ENCODE measurements at regions not wholly inside any gene's neighbourhood (a gene's known extent, or its start where the extent isn't known, plus 50 kb on each side); places are given as distances from the start of the nearest gene placed in this dataset.

GRCh38 chr18:75936862-75937261 lies 509.4 kb upstream of the SMIM21 start:
- ChIA-PET CTCF (no interaction called here), POLR2A (no interaction called here)
- TF ChIP-seq, protein P1, sequence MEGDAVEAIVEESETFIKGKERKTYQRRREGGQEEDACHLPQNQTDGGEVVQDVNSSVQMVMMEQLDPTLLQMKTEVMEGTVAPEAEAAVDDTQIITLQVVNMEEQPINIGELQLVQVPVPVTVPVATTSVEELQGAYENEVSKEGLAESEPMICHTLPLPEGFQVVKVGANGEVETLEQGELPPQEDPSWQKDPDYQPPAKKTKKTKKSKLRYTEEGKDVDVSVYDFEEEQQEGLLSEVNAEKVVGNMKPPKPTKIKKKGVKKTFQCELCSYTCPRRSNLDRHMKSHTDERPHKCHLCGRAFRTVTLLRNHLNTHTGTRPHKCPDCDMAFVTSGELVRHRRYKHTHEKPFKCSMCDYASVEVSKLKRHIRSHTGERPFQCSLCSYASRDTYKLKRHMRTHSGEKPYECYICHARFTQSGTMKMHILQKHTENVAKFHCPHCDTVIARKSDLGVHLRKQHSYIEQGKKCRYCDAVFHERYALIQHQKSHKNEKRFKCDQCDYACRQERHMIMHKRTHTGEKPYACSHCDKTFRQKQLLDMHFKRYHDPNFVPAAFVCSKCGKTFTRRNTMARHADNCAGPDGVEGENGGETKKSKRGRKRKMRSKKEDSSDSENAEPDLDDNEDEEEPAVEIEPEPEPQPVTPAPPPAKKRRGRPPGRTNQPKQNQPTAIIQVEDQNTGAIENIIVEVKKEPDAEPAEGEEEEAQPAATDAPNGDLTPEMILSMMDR (IDR thresholded peaks at IDR 0.05; ENCODE audit: control extremely low read depth, extremely low read depth, low read depth, missing control alignments) = no peak
- no peak for DNase-seq (ENCODE audit: extremely low spot score)

DNA sequence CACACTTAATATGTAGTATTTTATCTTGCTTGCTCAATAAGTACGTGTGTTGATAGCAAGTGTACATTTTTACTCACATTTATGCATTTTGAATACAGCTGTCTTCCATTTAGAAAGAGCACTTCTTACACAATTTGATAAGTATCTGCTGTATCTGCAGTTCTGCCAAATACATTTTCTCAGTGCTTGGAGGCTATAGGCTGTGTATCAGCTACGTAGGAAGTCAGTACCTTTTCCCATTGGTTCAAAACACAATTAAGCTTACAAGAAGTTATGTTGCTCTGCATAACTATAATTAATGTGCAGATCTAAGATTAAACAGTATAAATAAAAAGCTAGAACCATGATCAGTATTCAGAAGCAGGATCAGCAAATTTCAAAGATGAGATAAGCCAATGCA lies 503.6 kb upstream of the SMIM21 start:
- no peak for DNase-seq (ENCODE audit: extremely low spot score)
- ChIA-PET POLR2A (no interaction called here), CTCF (interaction anchor here (0.9 to 1.9 kb wide), 3 partner anchors 9 to 24 kb away, joined by 3 to 5 read pairs (median 3); no protein-coding TSS in a partner anchor)
- TF ChIP-seq, protein P1 (IDR thresholded peaks at IDR 0.05; ENCODE audit: control extremely low read depth, extremely low read depth, low read depth, missing control alignments) = no peak

- DNase-seq (ENCODE audit: extremely low spot score) = no peak
- ChIA-PET POLR2A (no interaction called here), CTCF (no interaction called here)
- TF ChIP-seq, protein P1 (IDR thresholded peaks at IDR 0.05; ENCODE audit: control extremely low read depth, extremely low read depth, low read depth, missing control alignments) = no peak
Observed at GRCh38 chr18:75928706-75929105, 501.2 kb upstream of the SMIM21 start.

DNA sequence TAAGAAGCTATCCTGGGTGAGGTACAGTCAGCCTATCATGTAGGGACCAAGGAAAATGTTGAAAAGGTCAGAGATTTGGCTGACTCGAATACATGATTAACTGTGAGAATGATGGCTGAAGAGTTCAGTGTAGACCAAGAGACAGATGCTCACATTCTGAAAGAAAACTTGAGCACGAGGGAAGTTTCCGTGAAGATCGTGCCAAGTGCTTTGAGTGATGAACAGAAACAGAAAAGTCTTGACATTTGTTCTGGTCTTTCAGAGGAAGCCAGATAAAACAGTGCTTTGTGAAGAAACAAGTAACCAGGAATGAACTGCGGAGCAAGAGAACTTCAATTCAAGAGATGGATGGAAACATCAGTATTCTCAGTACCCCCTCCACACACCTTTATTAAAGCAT lies 500.3 kb upstream of the SMIM21 start:
- TF ChIP-seq, protein P1 (IDR thresholded peaks at IDR 0.05; ENCODE audit: control extremely low read depth, extremely low read depth, low read depth, missing control alignments) = no peak
- DNase-seq (ENCODE audit: extremely low spot score) = no peak
- ChIA-PET CTCF (no interaction called here), POLR2A (no interaction called here)

DNA sequence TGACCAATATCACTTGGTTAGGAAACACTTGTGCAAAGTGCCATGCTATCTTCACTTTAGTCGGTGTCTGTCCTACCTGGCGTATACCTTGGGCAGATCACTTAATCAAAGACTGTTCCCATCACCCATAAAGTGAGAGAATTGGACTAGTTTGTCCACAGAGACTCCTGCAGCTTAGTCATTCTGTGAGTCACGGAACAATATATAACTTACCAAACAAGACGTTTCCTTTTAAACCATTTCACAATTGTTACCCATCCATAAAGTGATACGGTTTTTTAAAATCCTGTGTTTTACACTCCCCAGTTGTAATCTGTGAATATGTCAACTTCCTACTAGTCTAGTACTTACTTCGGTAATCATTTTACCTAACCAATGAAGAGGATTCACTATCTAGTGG lies 499.3 kb upstream of the SMIM21 start:
- ChIA-PET CTCF (interaction anchor here (1.0 kb wide), 1 partner anchor 55 kb away, joined by 3 read pairs; no protein-coding TSS in a partner anchor), POLR2A (no interaction called here)
- no peak for DNase-seq (ENCODE audit: extremely low spot score)
- TF ChIP-seq, protein P1 (IDR thresholded peaks at IDR 0.05; ENCODE audit: control extremely low read depth, extremely low read depth, low read depth, missing control alignments) = no peak

GRCh38 chr18:75923169-75923568 lies 495.7 kb upstream of the SMIM21 start:
- DNase-seq (ENCODE audit: extremely low spot score) = no peak
- CTCF ChIA-PET = no interaction called here
- TF ChIP-seq, protein P1 (IDR thresholded peaks at IDR 0.05; ENCODE audit: control extremely low read depth, extremely low read depth, low read depth, missing control alignments) = no peak
- POLR2A ChIA-PET = no interaction called here

- POLR2A ChIA-PET = no interaction called here
- CTCF ChIA-PET = no interaction called here
- TF ChIP-seq, protein P1 (IDR thresholded peaks at IDR 0.05; ENCODE audit: control extremely low read depth, extremely low read depth, low read depth, missing control alignments) = no peak
- no peak for DNase-seq (ENCODE audit: extremely low spot score)
Observed at GRCh38 chr18:75916624-75916982, 489.1 kb upstream of the SMIM21 start.
